ENCODE measurements at regions not wholly inside any gene's neighbourhood (a gene's known extent, or its start where the extent isn't known, plus 50 kb on each side); places are given as distances from the start of the nearest gene placed in this dataset.

DNA sequence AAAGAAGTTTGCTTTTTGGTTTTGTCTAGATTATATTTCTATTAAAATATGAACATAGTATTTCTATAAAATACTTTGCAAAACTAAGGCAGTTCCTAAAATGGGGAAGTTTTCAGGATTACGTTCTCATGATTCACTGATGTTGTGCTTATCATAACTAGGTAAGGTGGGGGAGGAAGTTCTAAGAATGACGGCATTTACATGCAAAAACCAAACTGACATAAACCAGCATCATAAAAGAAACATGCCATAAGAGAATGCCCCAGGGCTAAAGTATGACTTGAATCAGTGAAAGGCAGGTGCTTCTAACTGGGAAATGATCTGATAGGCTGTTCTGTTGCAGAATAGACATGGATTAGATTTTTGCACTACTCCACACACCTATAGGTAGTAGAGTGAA is 204.7 kb upstream of the JADE1 start:
- no peaks in the 10 kb centered on the region for H3K27me3 ChIP-seq (ENCODE audit: control insufficient read depth in 2 of 2, insufficient read depth in 2 of 2, low read length in 2 of 2)
- H3K4me3 Mint-ChIP-seq = no peak overlapping the region
- H3K27ac Mint-ChIP-seq = no peak overlapping the region
- H3K27me3 Mint-ChIP-seq = peaks cover 0 to 16% (median 10%) of the 10 kb centered on the region in 5 donors
- intact Hi-C loops (cut with micrococcal nuclease) = no loop called here
- DNase-seq = no peak
- no peaks in the 10 kb centered on the region for H3K9me3 Mint-ChIP-seq
- H3K36me3 ChIP-seq (ENCODE audit: control insufficient read depth in 2 of 3, insufficient read depth in 3 of 3, low read length in 3 of 3) = no peaks in the 10 kb centered on the region
- no peak overlapping the region for H3K27ac ChIP-seq (ENCODE audit: low read depth, low read length)
- no peaks in the 10 kb centered on the region for H3K9me3 ChIP-seq (ENCODE audit: control insufficient read depth in 2 of 3, low read length in 3 of 3)
- peaks cover 0 to 4% (median 0%) of the 10 kb centered on the region in 5 donors for H3K36me3 Mint-ChIP-seq
- ChIA-PET CTCF (no interaction called here), POLR2A (interaction anchor here (0.7 kb wide), 1 partner anchor 28 kb away, joined by 4 read pairs; no protein-coding TSS in a partner anchor)
- H3K4me1 ChIP-seq (ENCODE audit: control insufficient read depth in 2 of 2, insufficient read depth in 2 of 2, low read length in 2 of 2) = no peaks in the 10 kb centered on the region
- no peak for ATAC-seq
- no peak overlapping the region for H3K4me3 ChIP-seq (ENCODE audit: low read length)
- peaks cover 0 to 2% (median 0%) of the 10 kb centered on the region in 7 donors for H3K4me1 Mint-ChIP-seq

DNA sequence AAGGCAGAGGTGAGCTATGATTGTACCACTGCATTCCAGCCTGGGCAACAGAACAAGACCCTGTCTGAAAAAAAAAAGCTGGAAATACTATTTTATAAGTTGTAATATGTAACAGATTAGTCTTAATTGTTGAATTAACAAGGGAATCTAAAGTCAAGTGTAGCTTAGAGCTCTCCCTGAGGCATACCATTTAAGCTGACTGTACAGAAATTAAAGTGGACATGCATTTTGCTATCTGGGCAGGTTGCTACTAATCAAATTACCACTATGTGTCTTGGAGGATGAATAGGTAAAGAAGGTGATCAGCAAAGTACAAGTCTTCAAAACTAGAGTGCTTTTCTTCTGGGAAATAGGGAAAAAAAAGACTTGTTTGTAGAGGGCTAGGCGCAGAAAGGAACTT is 205.3 kb upstream of the JADE1 start:
- H3K4me3 Mint-ChIP-seq = no peak overlapping the region
- H3K9me3 ChIP-seq (ENCODE audit: control insufficient read depth in 2 of 3, low read length in 3 of 3) = no peaks in the 10 kb centered on the region
- no peaks in the 10 kb centered on the region for H3K4me1 ChIP-seq (ENCODE audit: control insufficient read depth in 2 of 2, insufficient read depth in 2 of 2, low read length in 2 of 2)
- no peak overlapping the region for H3K4me3 ChIP-seq (ENCODE audit: low read length)
- H3K27ac Mint-ChIP-seq = no peak overlapping the region
- H3K9me3 Mint-ChIP-seq = no peaks in the 10 kb centered on the region
- ATAC-seq = no peak
- intact Hi-C loops (cut with micrococcal nuclease) = no loop called here
- POLR2A ChIA-PET = no interaction called here
- H3K27me3 Mint-ChIP-seq = peaks cover 0 to 19% (median 10%) of the 10 kb centered on the region in 5 donors
- H3K36me3 Mint-ChIP-seq = peaks cover 0 to 4% (median 0%) of the 10 kb centered on the region in 5 donors
- CTCF ChIA-PET = no interaction called here
- H3K36me3 ChIP-seq (ENCODE audit: control insufficient read depth in 2 of 3, insufficient read depth in 3 of 3, low read length in 3 of 3) = no peaks in the 10 kb centered on the region
- no peaks in the 10 kb centered on the region for H3K27me3 ChIP-seq (ENCODE audit: control insufficient read depth in 2 of 2, insufficient read depth in 2 of 2, low read length in 2 of 2)
- DNase-seq = no peak
- H3K27ac ChIP-seq (ENCODE audit: low read depth, low read length) = no peak overlapping the region
- peaks cover 0 to 2% (median 0%) of the 10 kb centered on the region in 7 donors for H3K4me1 Mint-ChIP-seq

DNA sequence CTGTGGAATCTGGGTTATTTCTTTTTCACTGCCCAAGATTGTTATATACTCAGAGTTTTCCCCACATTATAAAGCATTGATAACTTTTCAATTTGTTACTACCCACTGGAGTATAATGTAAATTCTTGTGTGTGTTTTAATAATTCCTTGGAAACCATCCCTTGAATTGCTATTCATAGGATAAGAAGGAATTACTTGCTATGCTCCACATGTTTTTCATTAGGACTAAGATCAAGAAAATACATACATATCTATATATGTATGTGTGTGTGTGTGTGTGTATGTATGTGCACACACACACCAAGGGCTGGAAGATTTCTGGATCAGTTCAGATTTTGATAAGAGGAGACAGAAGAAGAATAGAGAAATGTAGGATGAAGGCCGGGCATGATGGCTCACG is 206.4 kb upstream of the JADE1 start:
- H3K4me3 ChIP-seq (ENCODE audit: low read length) = no peak overlapping the region
- no peak overlapping the region for H3K27ac ChIP-seq (ENCODE audit: low read depth, low read length)
- H3K4me1 ChIP-seq (ENCODE audit: control insufficient read depth in 2 of 2, insufficient read depth in 2 of 2, low read length in 2 of 2) = no peaks in the 10 kb centered on the region
- no peaks in the 10 kb centered on the region for H3K36me3 ChIP-seq (ENCODE audit: control insufficient read depth in 2 of 3, insufficient read depth in 3 of 3, low read length in 3 of 3)
- ATAC-seq (no peak), DNase-seq (no peak)
- Mint-ChIP-seq H3K27me3 (peaks cover 0 to 19% (median 17%) of the 10 kb centered on the region in 5 donors), H3K4me1 (peaks cover 0 to 3% (median 0%) of the 10 kb centered on the region in 7 donors), H3K4me3 (no peak overlapping the region), H3K27ac (no peak overlapping the region), H3K9me3 (peaks cover 0 to under 1% (median 0%) of the 10 kb centered on the region in 11 donors), H3K36me3 (peaks cover 0 to 4% (median 0%) of the 10 kb centered on the region in 5 donors)
- ChIA-PET CTCF (no interaction called here), POLR2A (no interaction called here)
- H3K27me3 ChIP-seq (ENCODE audit: control insufficient read depth in 2 of 2, insufficient read depth in 2 of 2, low read length in 2 of 2) = no peaks in the 10 kb centered on the region
- intact Hi-C loops (cut with micrococcal nuclease) = no loop called here
- no peaks in the 10 kb centered on the region for H3K9me3 ChIP-seq (ENCODE audit: control insufficient read depth in 2 of 3, low read length in 3 of 3)

DNA sequence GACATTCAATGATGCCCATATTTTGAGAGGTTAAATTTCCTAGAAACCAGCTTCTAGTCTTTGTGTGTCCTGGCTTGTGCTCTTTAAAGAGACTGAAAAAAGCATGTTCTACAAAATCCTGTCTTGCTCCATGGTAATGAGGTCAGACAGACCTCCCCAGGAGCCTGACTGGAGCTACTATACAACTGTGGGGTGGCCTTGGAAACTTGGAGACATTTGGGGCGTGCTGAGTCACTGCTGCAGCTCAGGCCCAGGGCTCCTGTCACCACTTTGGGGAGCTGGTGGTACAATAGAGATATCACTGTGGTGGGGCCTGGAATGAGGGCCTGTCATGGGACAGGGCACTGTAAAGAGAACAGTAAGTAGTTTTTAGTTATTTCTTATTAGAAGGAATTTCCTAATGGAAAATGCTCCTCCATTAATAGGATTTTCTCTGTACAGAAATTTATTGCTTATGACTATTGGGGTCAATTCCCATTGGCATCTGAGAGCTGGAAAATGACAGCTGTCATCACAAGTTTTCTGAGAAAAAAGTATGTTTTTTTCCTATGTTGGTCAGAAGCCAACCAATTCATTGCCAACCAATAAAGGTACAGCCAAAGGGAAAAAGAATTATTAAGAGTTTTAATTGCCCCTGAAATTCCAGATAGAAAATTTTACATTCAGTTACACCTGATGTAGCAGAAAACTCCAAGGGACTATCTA is 207.4 kb upstream of the JADE1 start:
- ATAC-seq (no peak), DNase-seq (no peak)
- CTCF ChIA-PET = interaction anchor here (0.7 kb wide), 1 partner anchor 18 kb away, joined by 4 read pairs; no protein-coding TSS in a partner anchor
- Histone ChIP-seq H3K27ac (ENCODE audit: low read depth, low read length) (no peak overlapping the region), H3K4me3 (ENCODE audit: low read length) (no peak overlapping the region), H3K9me3 (ENCODE audit: control insufficient read depth in 2 of 3, low read length in 3 of 3) (no peaks in the 10 kb centered on the region), H3K27me3 (ENCODE audit: control insufficient read depth in 2 of 2, insufficient read depth in 2 of 2, low read length in 2 of 2) (no peaks in the 10 kb centered on the region), H3K36me3 (ENCODE audit: control insufficient read depth in 2 of 3, insufficient read depth in 3 of 3, low read length in 3 of 3) (no peaks in the 10 kb centered on the region), H3K4me1 (ENCODE audit: control insufficient read depth in 2 of 2, insufficient read depth in 2 of 2, low read length in 2 of 2) (no peaks in the 10 kb centered on the region)
- Mint-ChIP-seq H3K9me3 (peaks cover 0 to 1% (median 0%) of the 10 kb centered on the region in 11 donors), H3K4me3 (no peak overlapping the region), H3K4me1 (peaks cover 0 to 3% (median 0%) of the 10 kb centered on the region in 7 donors), H3K36me3 (peaks cover 0 to 1% (median 0%) of the 10 kb centered on the region in 5 donors), H3K27ac (peak overlapping the region in 1 of 9 donors; percentile 48), H3K27me3 (peaks cover 0 to 19% (median 14%) of the 10 kb centered on the region in 5 donors)
- POLR2A ChIA-PET = no interaction called here
- intact Hi-C loops (cut with micrococcal nuclease) = no loop called here

DNA sequence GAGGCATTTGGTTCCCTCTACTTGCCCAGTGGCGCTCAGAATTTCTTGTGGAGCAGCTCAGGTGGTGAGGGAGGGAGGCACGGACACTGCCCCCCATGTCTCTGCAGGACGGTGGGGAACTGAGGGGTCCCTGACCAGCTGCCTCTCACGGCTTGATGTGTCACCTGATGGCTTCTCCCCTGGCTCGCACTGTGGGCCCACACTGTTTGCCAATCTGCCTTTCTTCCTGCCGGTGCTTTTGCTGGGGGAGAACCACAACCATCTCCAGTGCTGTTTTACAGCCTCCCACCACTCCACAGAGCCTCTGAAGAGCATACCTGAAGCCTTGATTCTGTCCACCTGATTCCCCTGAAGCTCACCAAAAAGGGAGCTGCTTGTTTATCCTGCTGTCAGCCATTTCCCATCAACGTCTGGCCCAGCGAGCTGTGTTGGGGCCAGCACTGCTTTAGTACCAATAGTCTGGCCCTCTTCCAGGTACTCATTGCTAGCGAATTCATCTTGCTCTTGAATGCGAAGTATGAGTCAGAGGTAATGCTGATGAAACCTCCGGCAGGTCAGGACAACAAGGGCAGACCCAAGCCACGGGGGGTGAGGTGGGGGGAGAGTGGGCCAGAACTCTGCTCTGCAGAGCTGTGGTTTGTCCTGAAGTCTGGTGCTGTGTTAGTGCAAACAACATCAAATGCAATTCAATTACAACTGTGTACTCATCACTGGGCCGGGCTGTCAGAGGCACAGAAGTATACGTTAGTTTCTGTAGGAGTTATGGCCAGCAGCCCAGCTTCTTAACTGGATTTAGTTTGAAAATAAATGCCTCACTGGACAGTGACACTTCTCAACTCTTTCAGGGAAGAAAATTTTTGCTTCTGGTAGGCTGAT is 208.3 kb upstream of the JADE1 start:
- H3K4me1 Mint-ChIP-seq = peaks cover 0 to 3% (median 0%) of the 10 kb centered on the region in 7 donors
- no peak overlapping the region for H3K4me3 Mint-ChIP-seq
- H3K27me3 Mint-ChIP-seq = peaks cover 0 to 26% (median 19%) of the 10 kb centered on the region in 5 donors
- Histone ChIP-seq H3K27ac (ENCODE audit: low read depth, low read length) (no peak overlapping the region), H3K36me3 (ENCODE audit: control insufficient read depth in 2 of 3, insufficient read depth in 3 of 3, low read length in 3 of 3) (no peaks in the 10 kb centered on the region), H3K4me1 (ENCODE audit: control insufficient read depth in 2 of 2, insufficient read depth in 2 of 2, low read length in 2 of 2) (no peaks in the 10 kb centered on the region), H3K9me3 (ENCODE audit: control insufficient read depth in 2 of 3, low read length in 3 of 3) (no peaks in the 10 kb centered on the region), H3K27me3 (ENCODE audit: control insufficient read depth in 2 of 2, insufficient read depth in 2 of 2, low read length in 2 of 2) (no peaks in the 10 kb centered on the region), H3K4me3 (ENCODE audit: low read length) (no peak overlapping the region)
- no peak overlapping the region for H3K27ac Mint-ChIP-seq
- ChIA-PET CTCF (interaction anchor here (0.7 kb wide), 1 partner anchor 17 kb away, joined by 4 read pairs; no protein-coding TSS in a partner anchor), POLR2A (no interaction called here)
- H3K36me3 Mint-ChIP-seq = peaks cover 0 to 4% (median 0%) of the 10 kb centered on the region in 5 donors
- H3K9me3 Mint-ChIP-seq = peaks cover 0 to 7% (median 2%) of the 10 kb centered on the region in 11 donors
- DNase-seq (no peak), ATAC-seq (no peak)
- intact Hi-C loops (cut with micrococcal nuclease) = no loop called here

DNA sequence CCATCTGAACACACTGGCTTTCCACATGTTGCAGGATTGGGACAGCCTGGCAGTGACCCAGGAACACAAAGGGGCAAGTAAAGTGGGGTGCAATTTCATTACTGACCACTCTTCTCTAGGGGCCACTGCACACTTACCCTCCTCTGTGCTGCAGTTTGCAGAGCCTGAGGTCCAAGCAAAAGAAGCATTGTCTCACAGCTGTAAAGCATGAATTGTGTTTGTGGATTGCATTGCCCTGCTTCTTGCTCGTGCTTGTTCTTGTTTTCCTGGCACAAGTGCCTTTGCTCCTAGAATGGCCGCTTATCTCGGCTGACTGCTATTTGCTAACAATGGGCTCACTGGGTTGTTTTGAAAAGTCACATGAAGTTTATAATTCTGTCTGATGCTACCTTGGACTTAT is 209.1 kb upstream of the JADE1 start:
- DNase-seq (no peak), ATAC-seq (no peak)
- peaks cover 0 to 3% (median 0%) of the 10 kb centered on the region in 7 donors for H3K4me1 Mint-ChIP-seq
- Histone ChIP-seq H3K27me3 (ENCODE audit: control insufficient read depth in 2 of 2, insufficient read depth in 2 of 2, low read length in 2 of 2) (no peaks in the 10 kb centered on the region), H3K4me3 (ENCODE audit: low read length) (no peak overlapping the region), H3K36me3 (ENCODE audit: control insufficient read depth in 2 of 3, insufficient read depth in 3 of 3, low read length in 3 of 3) (no peaks in the 10 kb centered on the region), H3K27ac (ENCODE audit: low read depth, low read length) (no peak overlapping the region), H3K9me3 (ENCODE audit: control insufficient read depth in 2 of 3, low read length in 3 of 3) (no peaks in the 10 kb centered on the region), H3K4me1 (ENCODE audit: control insufficient read depth in 2 of 2, insufficient read depth in 2 of 2, low read length in 2 of 2) (no peaks in the 10 kb centered on the region)
- intact Hi-C loops (cut with micrococcal nuclease) = no loop called here
- H3K9me3 Mint-ChIP-seq = peaks cover 0 to 11% (median 2%) of the 10 kb centered on the region in 11 donors
- peaks cover 0 to 26% (median 24%) of the 10 kb centered on the region in 5 donors for H3K27me3 Mint-ChIP-seq
- ChIA-PET CTCF (no interaction called here), POLR2A (no interaction called here)
- no peak overlapping the region for H3K4me3 Mint-ChIP-seq
- no peak overlapping the region for H3K27ac Mint-ChIP-seq
- peaks cover 0 to 8% (median 4%) of the 10 kb centered on the region in 5 donors for H3K36me3 Mint-ChIP-seq

Data from naive thymus-derived CD4-positive, alpha-beta T cell (primary cell).